Gastroesophageal sphincter (tissue), 4 donors: ENCODE measurements at regions not wholly inside any gene's neighbourhood (a gene's known extent, or its start where the extent isn't known, plus 50 kb on each side); places are given as distances from the start of the nearest gene placed in this dataset.

Experiments used
- ATAC-seq: fragments of 150-250 bp; one replicate; pipeline ENCODE4 v1.9.1; 2016; ENCODE audit warnings: mild to moderate bottlenecking, moderate library complexity
- H3K27ac ChIP-seq, 4 donors: fragments of 200-600 bp; sonication (generic) in 3 of 4; 1 replicate in 3 of 4; 2 replicates in 1 of 4; pipeline ENCODE4 v1.5.1; 2016 to 2019
- H3K27me3 ChIP-seq: fragments of 200-600 bp; sonication (generic); one replicate; pipeline ENCODE4 v1.5.1; 2019
- H3K36me3 ChIP-seq, 2 donors: fragments of 200-600 bp; sonication (generic); one replicate each; pipeline ENCODE4 v1.5.1; 2019; ENCODE audit warnings: control low read depth in 1 of 2
- H3K4me1 ChIP-seq, 3 donors: fragments of 200-600 bp; sonication (generic); 1 replicate in 2 of 3; 2 replicates in 1 of 3; pipeline ENCODE4 v1.5.1; 2016 to 2019; ENCODE audit warnings: control low read depth in 2 of 3
- H3K4me3 ChIP-seq, 2 donors: fragments of 200-600 bp; sonication (generic); one replicate each; pipeline ENCODE4 v1.5.1; 2019; ENCODE audit warnings: mild to moderate bottlenecking in 1 of 2, moderate library complexity in 1 of 2
- H3K9me3 ChIP-seq, 3 donors: fragments of 200-600 bp; sonication (generic); one replicate each; pipeline ENCODE4 v1.5.1; 2017 to 2019; ENCODE audit warnings: control low read depth in 2 of 3
- CTCF ChIP-seq, 4 experiments: fragments of 200-600 bp in 2 of 4; fragments of 450-650 bp in 2 of 4; sonication (generic) in 1 of 4; IDR thresholded peaks; one replicate each; pipeline ENCODE4 v1.5.1; 2017 to 2019; ENCODE audit warnings: antibody characterized with exemption in 4 of 4, mild to moderate bottlenecking in 2 of 4, moderate library complexity in 2 of 4
- EP300 ChIP-seq: sonication (generic); formaldehyde crosslinking; IDR thresholded peaks from one replicate; pipeline ENCODE4 v1.6.1; 2017; ENCODE audit warnings: antibody characterized with exemption, mild to moderate bottlenecking
- POLR2A ChIP-seq, 2 donors: fragments of 450-650 bp; IDR thresholded peaks; one replicate each; pipeline ENCODE4 v1.6.1; 2017; ENCODE audit warnings: antibody characterized with exemption in 2 of 2, mild to moderate bottlenecking in 2 of 2, moderate library complexity in 1 of 2
- POLR2AphosphoS5 ChIP-seq: sonication (generic); formaldehyde crosslinking; IDR thresholded peaks from one replicate; pipeline ENCODE4 v1.6.1; 2017; ENCODE audit warnings: antibody characterized with exemption
- WGBS, 2 donors: methylation state at CpG; one replicate each; pipeline ENCODE4 v1.1.5; 2018; ENCODE audit warnings: low coverage in 1 of 2; 5-methylcytosine and 5-hydroxymethylcytosine counted together

- no peak overlapping the region for H3K27ac ChIP-seq
- H3K27me3 ChIP-seq = peaks cover 8% of the 10 kb centered on the region
- WGBS, 2 donors = 58 to 79% methylated on average over 2 of the region's 2 CpGs
- TF ChIP-seq CTCF (IDR thresholded peaks at IDR 0.05) = no peak
- no peak for TF ChIP-seq EP300
- no peak for TF ChIP-seq POLR2AphosphoS5
- no peak for TF ChIP-seq POLR2A (IDR thresholded peaks at IDR 0.05)
- no peaks in the 10 kb centered on the region for H3K9me3 ChIP-seq
- no peak overlapping the region for H3K4me3 ChIP-seq
- no peaks in the 10 kb centered on the region for H3K4me1 ChIP-seq
- H3K36me3 ChIP-seq = no peaks in the 10 kb centered on the region
- no peak for ATAC-seq
These were observed 409.7 kb upstream of the PIK3C3 start for GRCh38 chr18:41545091-41545888.

GRCh38 chr18:41543815-41544214 lies 411.2 kb upstream of the PIK3C3 start:
- no peak for ATAC-seq

GRCh38 chr18:41540237-41540871 lies 414.7 kb upstream of the PIK3C3 start:
- no peak overlapping the region for H3K27ac ChIP-seq
- H3K9me3 ChIP-seq = no peaks in the 10 kb centered on the region
- no peak for TF ChIP-seq POLR2AphosphoS5
- TF ChIP-seq CTCF (IDR thresholded peaks at IDR 0.05) = no peak
- no peak overlapping the region for H3K4me3 ChIP-seq
- no peaks in the 10 kb centered on the region for H3K27me3 ChIP-seq
- H3K36me3 ChIP-seq = no peaks in the 10 kb centered on the region
- no peak for ATAC-seq
- 49 to 73% methylated on average over 3 of the region's 3 CpGs for WGBS, 2 donors
- H3K4me1 ChIP-seq = no peaks in the 10 kb centered on the region

More at GRCh38 chr18:41543815-41544214, 411.2 kb upstream of the PIK3C3 start:
- Histone ChIP-seq H3K9me3 (no peaks in the 10 kb centered on the region), H3K4me1 (no peaks in the 10 kb centered on the region), H3K27ac (no peak overlapping the region), H3K36me3 (no peaks in the 10 kb centered on the region), H3K27me3 (peaks cover 3% of the 10 kb centered on the region), H3K4me3 (no peak overlapping the region)
- TF ChIP-seq EP300 (no peak), CTCF (IDR thresholded peaks at IDR 0.05) (no peak), POLR2AphosphoS5 (no peak), POLR2A (IDR thresholded peaks at IDR 0.05) (no peak)
- WGBS, 2 donors = 11 to 20% methylated on average over 1 of the region's 1 CpG

- 88% methylated on average over 2 of the region's 2 CpGs; no CpG with 5 or more reads in 1 of the 2 donors for WGBS, 2 donors
- no peaks in the 10 kb centered on the region for H3K36me3 ChIP-seq
These were observed 416.3 kb upstream of the PIK3C3 start for GRCh38 chr18:41538751-41539150.

More at GRCh38 chr18:41538751-41539150, 416.3 kb upstream of the PIK3C3 start:
- Histone ChIP-seq H3K4me3 (no peak overlapping the region), H3K9me3 (no peaks in the 10 kb centered on the region), H3K27me3 (no peaks in the 10 kb centered on the region), H3K27ac (no peak overlapping the region), H3K4me1 (no peaks in the 10 kb centered on the region)
- no peak for ATAC-seq
- TF ChIP-seq POLR2AphosphoS5 = no peak
- TF ChIP-seq POLR2A (IDR thresholded peaks at IDR 0.05) = no peak
- TF ChIP-seq EP300 = no peak
- no peak for TF ChIP-seq CTCF (IDR thresholded peaks at IDR 0.05)
